Head of caudate nucleus (tissue), 42 donors: ENCODE measurements at regions not wholly inside any gene's neighbourhood (a gene's known extent, or its start where the extent isn't known, plus 50 kb on each side); places are given as distances from the start of the nearest gene placed in this dataset.

Experiments
- DNase-seq, 42 donors: peaks; one replicate each; pipeline versions ENCODE4 v3.0.0 to v3.0.0-alpha.2; 2020 to 2021; ENCODE audit warnings: mixed read lengths in 7 of 42
- intact Hi-C: fragments of 100-400 bp; cut with DNase I; formaldehyde crosslinking; loops from one replicate; pipeline ENCODE4 v1.15.0; 2022

- peak in 5 of 42 donors; percentile 10 to 37 (median 26) for DNase-seq
These were observed 128.7 kb downstream of the RIN2 start for GRCh38 chr20:19886661-19887288.

GRCh38 chr20:19887556-19888268, 129.4 kb upstream of the NAA20 start:
- peak in 15 of 42 donors; percentile 11 to 59 (median 34) for DNase-seq
- intact Hi-C loops, result no loop called here

More at GRCh38 chr20:19886661-19887288, 128.7 kb downstream of the RIN2 start:
- intact Hi-C loops, result no loop called here

GRCh38 chr20:19888269-19888671, 128.9 kb upstream of the NAA20 start:
- intact Hi-C loops, result no loop called here

GRCh38 chr20:19889011-19889953, 127.9 kb upstream of the NAA20 start:
- intact Hi-C loops, result no loop called here
- DNase-seq, result peak in 41 of 42 donors; percentile 11 to 78 (median 56)

More at GRCh38 chr20:19888269-19888671, 128.9 kb upstream of the NAA20 start:
- peak in 31 of 42 donors; percentile 7 to 69 (median 29) for DNase-seq

GRCh38 chr20:19890445-19891051, 126.6 kb upstream of the NAA20 start:
- intact Hi-C loops, result no loop called here

GRCh38 chr20:19893356-19893755, 123.8 kb upstream of the NAA20 start:
- intact Hi-C loops, result no loop called here
- no peak for DNase-seq

More at GRCh38 chr20:19890445-19891051, 126.6 kb upstream of the NAA20 start:
- DNase-seq, result no peak

GRCh38 chr20:19895761-19896160, 121.4 kb upstream of the NAA20 start:
- intact Hi-C loops, result no loop called here
- DNase-seq, result no peak

- intact Hi-C loops, result no loop called here
- no peak for DNase-seq
These were observed 119.3 kb upstream of the NAA20 start for GRCh38 chr20:19897891-19898290.

- DNase-seq, result no peak
- intact Hi-C loops, result loop anchor here (10.0 kb wide), 1 partner anchor 116 kb away; no protein-coding TSS in a partner anchor
These were observed 115.9 kb upstream of the NAA20 start for GRCh38 chr20:19901226-19901625.

- intact Hi-C loops, result loop anchor here (10.0 kb wide), 1 partner anchor 118 kb away; no protein-coding TSS in a partner anchor
- DNase-seq, result peak in 24 of 42 donors; percentile 10 to 66 (median 36)
These were observed 113.9 kb upstream of the NAA20 start for GRCh38 chr20:19903168-19903811.

GRCh38 chr20:19907326-19908056, 109.7 kb upstream of the NAA20 start:
- intact Hi-C loops, result loop anchor here (10.0 kb wide), 1 partner anchor 123 kb away; no protein-coding TSS in a partner anchor
- DNase-seq, result peak in 25 of 42 donors; percentile 11 to 74 (median 47)

GRCh38 chr20:19908576-19908975, 108.6 kb upstream of the NAA20 start:
- intact Hi-C loops, result loop anchor here (10.0 kb wide), 1 partner anchor 124 kb away; no protein-coding TSS in a partner anchor
- peak in 1 of 42 donors; percentile 3 for DNase-seq

- DNase-seq, result peak in 27 of 42 donors; percentile 24 to 71 (median 39)
- intact Hi-C loops, result loop anchor here (10.0 kb wide), 1 partner anchor 125 kb away; no protein-coding TSS in a partner anchor
These were observed 107.4 kb upstream of the NAA20 start for GRCh38 chr20:19909725-19910124.

GRCh38 chr20:19911810-19912382, 105.3 kb upstream of the NAA20 start:
- no peak for DNase-seq

GRCh38 chr20:19913349-19913748, 103.8 kb upstream of the NAA20 start:
- intact Hi-C loops, result no loop called here
- DNase-seq, result no peak

More at GRCh38 chr20:19911810-19912382, 105.3 kb upstream of the NAA20 start:
- intact Hi-C loops, result no loop called here

GRCh38 chr20:19913927-19914614, 103.1 kb upstream of the NAA20 start:
- intact Hi-C loops, result no loop called here
- no peak for DNase-seq
